ENCODE measurements at regions not wholly inside any gene's neighbourhood (a gene's known extent, or its start where the extent isn't known, plus 50 kb on each side); places are given as distances from the start of the nearest gene placed in this dataset.

GRCh38 chr2:237164474-237165042 is 78.9 kb downstream of the COPS8 start:
- WGBS (ENCODE audit: low lambda C conversion rate): 95% methylated on average over 10 of the region's 10 CpGs
- H3K4me1 ChIP-seq (ENCODE audit: control insufficient read depth in 1 of 2, insufficient read depth in 2 of 2, low read depth in 1 of 2, low read length in 1 of 2): peaks cover 0 to 3% of the 10 kb centered on the region in 2 experiments; a peak in 1 of 4 replicates
- no peaks in the 10 kb centered on the region for H3K79me2 ChIP-seq (ENCODE audit: insufficient read depth)
- ChIA-PET CTCF (interaction anchor here (0.6 to 2.5 kb wide), 15 partner anchors 8 to 407 kb away, joined by 3 to 10 read pairs (median 6); no protein-coding TSS in a partner anchor), POLR2A (no interaction called here)
- H3F3A ChIP-seq (replicated peaks; ENCODE audit: insufficient read depth): peaks cover 5% of the 10 kb centered on the region
- no peak overlapping the region for H2AFZ ChIP-seq (ENCODE audit: low read depth)
- H3K4me3 ChIP-seq (ENCODE audit: low read depth in 2 of 2, low read length in 1 of 2): no peak overlapping the region
- TF ChIP-seq USF2 (IDR thresholded peaks at IDR 0.05; ENCODE audit: borderline replicate concordance, low read depth, low read length): no peak
- no peak for TF ChIP-seq TCF12 (IDR thresholded peaks at IDR 0.05)
- no peak for TF ChIP-seq NRF1 (IDR thresholded peaks at IDR 0.05; ENCODE audit: low read depth, low read length)
- TF ChIP-seq FOXM1 (IDR thresholded peaks at IDR 0.05; ENCODE audit: low read depth): no peak
- no peak for TF ChIP-seq USF1 (IDR thresholded peaks at IDR 0.05; ENCODE audit: borderline replicate concordance, low read depth)
- TF ChIP-seq GATA2 (CRISPR knock-in tag; IDR thresholded peaks at IDR 0.05): no peak
- TF ChIP-seq RCOR1 (IDR thresholded peaks at IDR 0.05; ENCODE audit: low read length): no peak
- TF ChIP-seq FOSL2 (IDR thresholded peaks at IDR 0.05; ENCODE audit: borderline replicate concordance, low read depth): no peak
- no peak for TF ChIP-seq JUND (IDR thresholded peaks at IDR 0.05)
- no peak for TF ChIP-seq TAF1 (IDR thresholded peaks at IDR 0.05; ENCODE audit: borderline replicate concordance, low read depth, low read length)
- TF ChIP-seq RXRA (IDR thresholded peaks at IDR 0.05; ENCODE audit: borderline replicate concordance, low read depth): no peak
- no peak for TF ChIP-seq PBX3 (IDR thresholded peaks at IDR 0.05)
- TF ChIP-seq YY1 (IDR thresholded peaks at IDR 0.05; ENCODE audit: low read depth): no peak
- no peak for TF ChIP-seq MXI1 (IDR thresholded peaks at IDR 0.05; ENCODE audit: low read depth, low read length)
- TF ChIP-seq FOXJ3 (CRISPR knock-in tag; IDR thresholded peaks at IDR 0.05): no peak
- TF ChIP-seq CHD2 (IDR thresholded peaks at IDR 0.05; ENCODE audit: low read length, partially characterized antibody): no peak
- no peak for TF ChIP-seq REST (IDR thresholded peaks at IDR 0.05; ENCODE audit: low read depth, low read length)
- no peak for TF ChIP-seq EZH2phosphoT487 (IDR thresholded peaks at IDR 0.05; ENCODE audit: borderline replicate concordance, low read depth)
- TF ChIP-seq IRF3 (IDR thresholded peaks at IDR 0.05; ENCODE audit: low read depth, low read length): no peak
- no peak overlapping the region for H3K4me2 ChIP-seq
- no peaks in the 10 kb centered on the region for H3K36me3 ChIP-seq (replicated peaks in 1 of 2; ENCODE audit: control insufficient read depth in 1 of 2, insufficient read depth in 2 of 2, low read length in 1 of 2)
- no peaks in the 10 kb centered on the region for H3K9me2 ChIP-seq
- no peak overlapping the region for H3K9ac ChIP-seq
- H3K27ac ChIP-seq (ENCODE audit: low read depth in 2 of 2, low read length in 1 of 2): no peak overlapping the region
- H3K27me3 ChIP-seq (ENCODE audit: insufficient read depth): no peaks in the 10 kb centered on the region
- no peaks in the 10 kb centered on the region for H4K20me1 ChIP-seq (ENCODE audit: insufficient read depth)
- H3K9me3 ChIP-seq: peaks cover 7% of the 10 kb centered on the region
- no peak for DNase-seq
